HEK293 (cell line): ENCODE measurements at regions not wholly inside any gene's neighbourhood (a gene's known extent, or its start where the extent isn't known, plus 50 kb on each side); places are given as distances from the start of the nearest gene placed in this dataset.

Experiments
- BCL11A ChIP-seq: fragments of 450-650 bp; formaldehyde crosslinking; IDR thresholded peaks from 2 replicates; pipeline ENCODE4 v1.5.1; 2016; ENCODE audit warnings: low read depth, missing biosample characterization, missing genetic modification characterization
- REPIN1 ChIP-seq: fragments of 450-650 bp; formaldehyde crosslinking; IDR thresholded peaks from 2 replicates; pipeline ENCODE4 v1.5.1; 2017; ENCODE audit warnings: missing biosample characterization, missing genetic modification characterization, low read depth
- YY1 ChIP-seq: fragments of 450-650 bp; formaldehyde crosslinking; IDR thresholded peaks from 2 replicates; pipeline ENCODE4 v1.5.1; 2018; ENCODE audit warnings: missing biosample characterization, missing genetic modification characterization
- ZNF114 ChIP-seq: fragments of 450-650 bp; formaldehyde crosslinking; IDR thresholded peaks from 2 replicates; pipeline ENCODE4 v1.5.0; 2017; ENCODE audit warnings: missing biosample characterization, missing genetic modification characterization
- ZNF175 ChIP-seq: fragments of 450-650 bp; formaldehyde crosslinking; IDR thresholded peaks from 2 replicates; pipeline ENCODE4 v1.5.1; 2016; ENCODE audit warnings: missing biosample characterization, missing genetic modification characterization
- ZNF324 ChIP-seq: fragments of 450-650 bp; formaldehyde crosslinking; IDR thresholded peaks from 2 replicates; pipeline ENCODE4 v1.5.1; 2016; ENCODE audit warnings: missing biosample characterization, missing genetic modification characterization
- ZNF530 ChIP-seq: fragments of 450-650 bp; formaldehyde crosslinking; IDR thresholded peaks from 2 replicates; pipeline ENCODE4 v1.5.1; 2016; ENCODE audit warnings: low read depth, missing biosample characterization, missing genetic modification characterization
- ZNF654 ChIP-seq: fragments of 450-650 bp; formaldehyde crosslinking; IDR thresholded peaks from 2 replicates; pipeline ENCODE4 v1.5.1; 2016; ENCODE audit warnings: low read depth, missing biosample characterization, missing genetic modification characterization
- ZNF830 ChIP-seq: fragments of 450-650 bp; IDR thresholded peaks from 2 replicates; pipeline ENCODE4 v1.5.0; 2018; ENCODE audit warnings: missing biosample characterization, missing genetic modification characterization, low read depth, mild to moderate bottlenecking, moderate library complexity
- TF ChIP-seq, protein P1 (sequence below): fragments of 450-650 bp; formaldehyde crosslinking; IDR thresholded peaks from 2 replicates; pipeline ENCODE4 v1.5.1; 2016; ENCODE audit warnings: missing biosample characterization, missing genetic modification characterization
- TF ChIP-seq, protein P2 (sequence below): fragments of 450-650 bp; formaldehyde crosslinking; IDR thresholded peaks from 2 replicates; pipeline ENCODE4 v1.5.1; 2016; ENCODE audit warnings: missing biosample characterization, missing genetic modification characterization
- TF ChIP-seq, protein P3 (sequence below): fragments of 450-650 bp; formaldehyde crosslinking; optimal IDR thresholded peaks from 2 replicates; pipeline ENCODE3; 2016; ENCODE audit warnings: missing biosample characterization, mild to moderate bottlenecking, missing genetic modification characterization
- TF ChIP-seq, protein P4 (sequence below): fragments of 450-650 bp; formaldehyde crosslinking; IDR thresholded peaks from 2 replicates; pipeline ENCODE4 v1.5.1; 2016; ENCODE audit warnings: missing biosample characterization, missing genetic modification characterization, borderline replicate concordance

DNA sequence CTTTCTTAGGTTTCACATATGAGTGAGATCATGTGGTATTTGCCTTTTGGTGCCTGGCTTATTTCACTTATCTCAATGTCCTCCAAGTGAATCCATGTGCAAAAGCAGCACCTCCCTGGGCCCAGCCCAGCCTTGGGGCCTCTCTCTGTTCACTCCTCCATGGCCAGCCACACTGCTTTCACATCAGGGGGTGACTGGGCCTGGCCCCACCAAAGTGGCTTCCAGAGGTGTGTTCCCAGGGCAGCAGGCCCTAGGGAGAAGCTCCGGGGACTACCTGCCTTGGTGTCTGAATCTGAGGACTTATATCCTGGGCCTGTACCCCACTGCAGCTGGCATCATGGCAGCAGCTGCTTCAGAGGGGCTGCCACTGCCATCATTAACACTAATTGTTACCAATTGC lies 829.9 kb upstream of the SLITRK5 start:
- TF ChIP-seq ZNF114: no peak
- TF ChIP-seq, protein P1, sequence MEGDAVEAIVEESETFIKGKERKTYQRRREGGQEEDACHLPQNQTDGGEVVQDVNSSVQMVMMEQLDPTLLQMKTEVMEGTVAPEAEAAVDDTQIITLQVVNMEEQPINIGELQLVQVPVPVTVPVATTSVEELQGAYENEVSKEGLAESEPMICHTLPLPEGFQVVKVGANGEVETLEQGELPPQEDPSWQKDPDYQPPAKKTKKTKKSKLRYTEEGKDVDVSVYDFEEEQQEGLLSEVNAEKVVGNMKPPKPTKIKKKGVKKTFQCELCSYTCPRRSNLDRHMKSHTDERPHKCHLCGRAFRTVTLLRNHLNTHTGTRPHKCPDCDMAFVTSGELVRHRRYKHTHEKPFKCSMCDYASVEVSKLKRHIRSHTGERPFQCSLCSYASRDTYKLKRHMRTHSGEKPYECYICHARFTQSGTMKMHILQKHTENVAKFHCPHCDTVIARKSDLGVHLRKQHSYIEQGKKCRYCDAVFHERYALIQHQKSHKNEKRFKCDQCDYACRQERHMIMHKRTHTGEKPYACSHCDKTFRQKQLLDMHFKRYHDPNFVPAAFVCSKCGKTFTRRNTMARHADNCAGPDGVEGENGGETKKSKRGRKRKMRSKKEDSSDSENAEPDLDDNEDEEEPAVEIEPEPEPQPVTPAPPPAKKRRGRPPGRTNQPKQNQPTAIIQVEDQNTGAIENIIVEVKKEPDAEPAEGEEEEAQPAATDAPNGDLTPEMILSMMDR (tag by site-specific recombination): no peak
- TF ChIP-seq, protein P2, sequence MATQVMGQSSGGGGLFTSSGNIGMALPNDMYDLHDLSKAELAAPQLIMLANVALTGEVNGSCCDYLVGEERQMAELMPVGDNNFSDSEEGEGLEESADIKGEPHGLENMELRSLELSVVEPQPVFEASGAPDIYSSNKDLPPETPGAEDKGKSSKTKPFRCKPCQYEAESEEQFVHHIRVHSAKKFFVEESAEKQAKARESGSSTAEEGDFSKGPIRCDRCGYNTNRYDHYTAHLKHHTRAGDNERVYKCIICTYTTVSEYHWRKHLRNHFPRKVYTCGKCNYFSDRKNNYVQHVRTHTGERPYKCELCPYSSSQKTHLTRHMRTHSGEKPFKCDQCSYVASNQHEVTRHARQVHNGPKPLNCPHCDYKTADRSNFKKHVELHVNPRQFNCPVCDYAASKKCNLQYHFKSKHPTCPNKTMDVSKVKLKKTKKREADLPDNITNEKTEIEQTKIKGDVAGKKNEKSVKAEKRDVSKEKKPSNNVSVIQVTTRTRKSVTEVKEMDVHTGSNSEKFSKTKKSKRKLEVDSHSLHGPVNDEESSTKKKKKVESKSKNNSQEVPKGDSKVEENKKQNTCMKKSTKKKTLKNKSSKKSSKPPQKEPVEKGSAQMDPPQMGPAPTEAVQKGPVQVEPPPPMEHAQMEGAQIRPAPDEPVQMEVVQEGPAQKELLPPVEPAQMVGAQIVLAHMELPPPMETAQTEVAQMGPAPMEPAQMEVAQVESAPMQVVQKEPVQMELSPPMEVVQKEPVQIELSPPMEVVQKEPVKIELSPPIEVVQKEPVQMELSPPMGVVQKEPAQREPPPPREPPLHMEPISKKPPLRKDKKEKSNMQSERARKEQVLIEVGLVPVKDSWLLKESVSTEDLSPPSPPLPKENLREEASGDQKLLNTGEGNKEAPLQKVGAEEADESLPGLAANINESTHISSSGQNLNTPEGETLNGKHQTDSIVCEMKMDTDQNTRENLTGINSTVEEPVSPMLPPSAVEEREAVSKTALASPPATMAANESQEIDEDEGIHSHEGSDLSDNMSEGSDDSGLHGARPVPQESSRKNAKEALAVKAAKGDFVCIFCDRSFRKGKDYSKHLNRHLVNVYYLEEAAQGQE (tag by site-specific recombination): no peak
- TF ChIP-seq ZNF830 (tag by site-specific recombination): no peak
- TF ChIP-seq, protein P3, sequence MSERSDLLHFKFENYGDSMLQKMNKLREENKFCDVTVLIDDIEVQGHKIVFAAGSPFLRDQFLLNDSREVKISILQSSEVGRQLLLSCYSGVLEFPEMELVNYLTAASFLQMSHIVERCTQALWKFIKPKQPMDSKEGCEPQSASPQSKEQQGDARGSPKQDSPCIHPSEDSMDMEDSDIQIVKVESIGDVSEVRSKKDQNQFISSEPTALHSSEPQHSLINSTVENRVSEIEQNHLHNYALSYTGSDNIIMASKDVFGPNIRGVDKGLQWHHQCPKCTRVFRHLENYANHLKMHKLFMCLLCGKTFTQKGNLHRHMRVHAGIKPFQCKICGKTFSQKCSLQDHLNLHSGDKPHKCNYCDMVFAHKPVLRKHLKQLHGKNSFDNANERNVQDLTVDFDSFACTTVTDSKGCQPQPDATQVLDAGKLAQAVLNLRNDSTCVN (tag by site-specific recombination): no peak
- TF ChIP-seq ZNF654 (tag by site-specific recombination): no peak
- TF ChIP-seq REPIN1 (tag by site-specific recombination): no peak
- TF ChIP-seq ZNF530 (tag by site-specific recombination): no peak
- TF ChIP-seq BCL11A (tag by site-specific recombination): no peak
- TF ChIP-seq YY1 (tag by site-specific recombination): no peak
- no peak for TF ChIP-seq ZNF175 (tag by site-specific recombination)
- no peak for TF ChIP-seq ZNF324 (tag by site-specific recombination)
- TF ChIP-seq, protein P4, sequence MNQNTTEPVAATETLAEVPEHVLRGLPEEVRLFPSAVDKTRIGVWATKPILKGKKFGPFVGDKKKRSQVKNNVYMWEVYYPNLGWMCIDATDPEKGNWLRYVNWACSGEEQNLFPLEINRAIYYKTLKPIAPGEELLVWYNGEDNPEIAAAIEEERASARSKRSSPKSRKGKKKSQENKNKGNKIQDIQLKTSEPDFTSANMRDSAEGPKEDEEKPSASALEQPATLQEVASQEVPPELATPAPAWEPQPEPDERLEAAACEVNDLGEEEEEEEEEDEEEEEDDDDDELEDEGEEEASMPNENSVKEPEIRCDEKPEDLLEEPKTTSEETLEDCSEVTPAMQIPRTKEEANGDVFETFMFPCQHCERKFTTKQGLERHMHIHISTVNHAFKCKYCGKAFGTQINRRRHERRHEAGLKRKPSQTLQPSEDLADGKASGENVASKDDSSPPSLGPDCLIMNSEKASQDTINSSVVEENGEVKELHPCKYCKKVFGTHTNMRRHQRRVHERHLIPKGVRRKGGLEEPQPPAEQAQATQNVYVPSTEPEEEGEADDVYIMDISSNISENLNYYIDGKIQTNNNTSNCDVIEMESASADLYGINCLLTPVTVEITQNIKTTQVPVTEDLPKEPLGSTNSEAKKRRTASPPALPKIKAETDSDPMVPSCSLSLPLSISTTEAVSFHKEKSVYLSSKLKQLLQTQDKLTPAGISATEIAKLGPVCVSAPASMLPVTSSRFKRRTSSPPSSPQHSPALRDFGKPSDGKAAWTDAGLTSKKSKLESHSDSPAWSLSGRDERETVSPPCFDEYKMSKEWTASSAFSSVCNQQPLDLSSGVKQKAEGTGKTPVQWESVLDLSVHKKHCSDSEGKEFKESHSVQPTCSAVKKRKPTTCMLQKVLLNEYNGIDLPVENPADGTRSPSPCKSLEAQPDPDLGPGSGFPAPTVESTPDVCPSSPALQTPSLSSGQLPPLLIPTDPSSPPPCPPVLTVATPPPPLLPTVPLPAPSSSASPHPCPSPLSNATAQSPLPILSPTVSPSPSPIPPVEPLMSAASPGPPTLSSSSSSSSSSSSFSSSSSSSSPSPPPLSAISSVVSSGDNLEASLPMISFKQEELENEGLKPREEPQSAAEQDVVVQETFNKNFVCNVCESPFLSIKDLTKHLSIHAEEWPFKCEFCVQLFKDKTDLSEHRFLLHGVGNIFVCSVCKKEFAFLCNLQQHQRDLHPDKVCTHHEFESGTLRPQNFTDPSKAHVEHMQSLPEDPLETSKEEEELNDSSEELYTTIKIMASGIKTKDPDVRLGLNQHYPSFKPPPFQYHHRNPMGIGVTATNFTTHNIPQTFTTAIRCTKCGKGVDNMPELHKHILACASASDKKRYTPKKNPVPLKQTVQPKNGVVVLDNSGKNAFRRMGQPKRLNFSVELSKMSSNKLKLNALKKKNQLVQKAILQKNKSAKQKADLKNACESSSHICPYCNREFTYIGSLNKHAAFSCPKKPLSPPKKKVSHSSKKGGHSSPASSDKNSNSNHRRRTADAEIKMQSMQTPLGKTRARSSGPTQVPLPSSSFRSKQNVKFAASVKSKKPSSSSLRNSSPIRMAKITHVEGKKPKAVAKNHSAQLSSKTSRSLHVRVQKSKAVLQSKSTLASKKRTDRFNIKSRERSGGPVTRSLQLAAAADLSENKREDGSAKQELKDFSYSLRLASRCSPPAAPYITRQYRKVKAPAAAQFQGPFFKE (tag by site-specific recombination): no peak
